ENCODE measurements at regions not wholly inside any gene's neighbourhood (a gene's known extent, or its start where the extent isn't known, plus 50 kb on each side); places are given as distances from the start of the nearest gene placed in this dataset.
A peak's percentile ranks its signal among the peaks of the same experiment; 100 is the strongest.

GRCh38 chr13:40328091-40328490 is 338.4 kb downstream of the FOXO1 start:
- intact Hi-C loops (cut with DNase I) = loop anchor here in 1 of 2 donors (10.0 kb wide), 1 partner anchor 73 kb away; no protein-coding TSS in a partner anchor
- no peak for ATAC-seq

DNA sequence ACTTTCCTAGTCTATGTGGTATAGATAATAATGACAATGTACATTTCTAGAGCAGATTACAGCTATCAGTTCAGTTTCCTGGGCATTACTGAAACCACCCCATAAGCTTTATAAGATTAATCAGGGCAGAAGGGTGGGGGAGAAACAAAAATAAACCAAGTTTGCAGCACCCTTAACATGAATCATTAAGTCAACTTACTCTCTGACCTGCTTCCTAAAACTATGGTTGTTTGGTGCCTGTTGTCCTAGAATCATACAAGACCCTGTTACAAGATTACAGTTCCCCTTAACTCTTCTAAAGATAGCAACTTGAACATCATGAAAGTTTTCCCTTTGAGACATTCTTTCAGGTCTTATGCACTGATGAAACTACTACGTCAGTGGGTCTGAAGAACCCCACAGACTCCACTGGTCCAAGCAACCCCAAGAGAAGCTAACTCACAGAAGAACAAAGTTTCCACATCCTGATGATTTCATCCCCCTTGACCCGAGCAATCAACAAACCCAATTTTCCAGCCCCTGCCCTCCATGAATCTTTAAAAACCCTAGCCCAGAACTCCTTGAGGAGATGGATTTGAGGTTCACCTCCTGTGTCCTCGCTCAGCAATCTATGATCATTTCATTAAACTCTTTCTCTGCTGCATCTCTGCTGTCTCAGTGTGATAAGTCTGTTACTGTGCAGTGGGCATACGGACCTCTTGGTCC is 336.5 kb downstream of the FOXO1 start:
- intact Hi-C loops (cut with DNase I) = loop anchor here in 1 of 2 donors (10.0 kb wide), 1 partner anchor 75 kb away; no protein-coding TSS in a partner anchor
- peak in 1 of 4 donors; percentile 28 for ATAC-seq
- Histone ChIP-seq H3K27ac (no peak overlapping the region), H3K4me3 (no peak overlapping the region), H3K36me3 (peaks cover 0 to 9% (median 0%) of the 10 kb centered on the region in 4 donors), H3K4me1 (no peaks in the 10 kb centered on the region), H3K27me3 (no peaks in the 10 kb centered on the region), H3K9me3 (no peaks in the 10 kb centered on the region)
- 92% methylated on average over 4 of the region's 4 CpGs for WGBS (ENCODE audit: insufficient coverage, low coverage, low lambda C conversion rate, missing lambda C conversion rate)
- no peak for DNase-seq
- no peak for TF ChIP-seq CTCF (IDR thresholded peaks at IDR 0.05)
- TF ChIP-seq POLR2A (IDR thresholded peaks at IDR 0.05) = no peak

More at GRCh38 chr13:40328091-40328490, 338.4 kb downstream of the FOXO1 start:
- peaks cover 0 to 9% (median 0%) of the 10 kb centered on the region in 4 donors for H3K36me3 ChIP-seq
- no peak overlapping the region for H3K27ac ChIP-seq
- no peaks in the 10 kb centered on the region for H3K9me3 ChIP-seq
- no peaks in the 10 kb centered on the region for H3K4me1 ChIP-seq
- DNase-seq = no peak
- no peaks in the 10 kb centered on the region for H3K27me3 ChIP-seq
- TF ChIP-seq POLR2A (IDR thresholded peaks at IDR 0.05) (no peak), CTCF (IDR thresholded peaks at IDR 0.05) (no peak)
- H3K4me3 ChIP-seq = no peak overlapping the region

DNA sequence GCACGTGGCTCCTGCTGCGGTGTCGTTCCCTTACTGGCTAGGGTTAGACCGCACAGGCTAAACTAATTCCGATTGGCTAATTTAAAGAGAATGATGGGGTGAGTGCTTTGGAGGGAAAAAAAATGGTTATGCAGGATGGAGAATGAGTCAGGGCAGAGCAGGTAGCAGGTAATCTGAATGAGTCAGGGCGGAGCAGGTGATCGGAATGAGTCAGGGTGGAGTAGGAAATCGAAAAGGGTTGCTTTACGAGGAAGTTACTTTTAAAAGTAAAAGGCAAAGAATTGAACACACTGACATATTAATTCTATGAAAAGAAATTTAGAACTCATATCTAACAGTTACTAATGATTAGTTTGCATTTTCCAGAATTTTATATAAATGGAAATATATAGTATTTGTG is 335.5 kb downstream of the FOXO1 start:
- ATAC-seq = no peak
- Histone ChIP-seq H3K4me3 (no peak overlapping the region), H3K36me3 (no peaks in the 10 kb centered on the region), H3K27me3 (no peaks in the 10 kb centered on the region), H3K4me1 (peaks cover 0 to 2% (median 0%) of the 10 kb centered on the region in 4 donors), H3K9me3 (no peaks in the 10 kb centered on the region), H3K27ac (no peak overlapping the region)
- no peak for DNase-seq
- 98% methylated on average over 9 of the region's 9 CpGs for WGBS (ENCODE audit: insufficient coverage, low coverage, low lambda C conversion rate, missing lambda C conversion rate)
- intact Hi-C loops (cut with DNase I) = no loop called here
- TF ChIP-seq CTCF (IDR thresholded peaks at IDR 0.05) (no peak), POLR2A (IDR thresholded peaks at IDR 0.05) (no peak)

DNA sequence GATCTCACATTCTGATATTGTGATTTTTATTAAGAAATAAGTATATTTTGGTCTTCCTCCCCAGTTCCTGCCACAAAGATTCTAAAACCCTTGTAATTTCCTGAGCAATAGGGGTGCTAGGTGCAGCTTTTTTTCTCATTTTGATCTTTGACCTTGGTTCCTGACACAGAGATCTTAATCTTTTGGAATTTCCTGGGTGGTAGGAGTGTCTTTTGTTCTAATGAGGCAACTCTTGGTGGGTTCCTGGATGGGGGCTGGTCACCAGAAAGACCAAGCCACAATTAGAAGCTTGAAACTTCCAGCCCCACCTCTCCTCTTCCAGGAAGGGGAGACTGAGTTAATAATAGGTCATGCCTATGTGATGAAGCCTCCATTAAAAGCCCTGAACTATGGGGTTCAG is 334.6 kb downstream of the FOXO1 start:
- Histone ChIP-seq H3K9me3 (no peaks in the 10 kb centered on the region), H3K4me1 (peaks cover 0 to 10% (median under 1%) of the 10 kb centered on the region in 4 donors), H3K36me3 (no peaks in the 10 kb centered on the region), H3K4me3 (no peak overlapping the region), H3K27ac (no peak overlapping the region), H3K27me3 (no peaks in the 10 kb centered on the region)
- intact Hi-C loops (cut with DNase I) = no loop called here
- DNase-seq (no peak), ATAC-seq (no peak)
- TF ChIP-seq CTCF (IDR thresholded peaks at IDR 0.05) (no peak), POLR2A (IDR thresholded peaks at IDR 0.05) (no peak)

Data from right lobe of liver (tissue), 6 donors.